ENCODE measurements at regions not wholly inside any gene's neighbourhood (a gene's known extent, or its start where the extent isn't known, plus 50 kb on each side); places are given as distances from the start of the nearest gene placed in this dataset.
"Not testable (repeated sequence)": the region's sequence is repeated elsewhere in the genome, so short reads cannot be mapped to it uniquely, and the experiment has no call there.

DNA sequence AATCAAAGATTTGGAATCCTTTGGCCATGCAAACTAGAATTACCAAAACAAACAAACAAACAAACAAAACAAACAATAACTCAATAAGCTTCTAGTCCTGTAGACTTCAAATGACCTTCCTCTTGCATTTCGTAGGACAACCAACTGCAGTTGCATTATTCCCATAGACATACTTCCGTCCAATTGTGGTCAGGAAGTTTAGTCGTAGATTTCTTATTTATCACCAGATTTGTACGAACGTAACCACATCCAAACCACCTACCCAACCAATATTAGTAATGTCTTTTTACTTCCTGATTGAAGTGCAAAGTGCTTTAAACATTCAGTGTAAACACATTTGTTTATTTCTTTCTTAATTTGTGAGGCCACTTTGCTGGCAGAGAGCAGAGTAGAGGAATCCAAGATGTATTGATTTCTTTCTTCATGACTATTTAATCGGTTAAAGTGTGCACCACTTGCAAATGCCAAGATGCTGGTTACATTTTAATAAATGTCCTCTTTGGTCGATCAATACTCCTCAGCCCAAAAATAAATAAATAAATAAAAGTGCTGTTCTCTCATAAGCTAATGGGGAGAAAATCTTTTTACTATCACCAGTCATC, 1745.6 kb upstream of the CELF4 start:
- no peaks in the 10 kb centered on the region for H3F3A ChIP-seq (ENCODE audit: low read length, unreplicated experiment)
- no peaks in the 10 kb centered on the region for H3K27me3 ChIP-seq (ENCODE audit: low read length)
- no peak overlapping the region for H3K9ac ChIP-seq (ENCODE audit: low read length)
- H2AFZ ChIP-seq (ENCODE audit: low read length): no peak overlapping the region
- no peaks in the 10 kb centered on the region for H3K9me3 ChIP-seq (ENCODE audit: low read length)
- H3K79me2 ChIP-seq (ENCODE audit: low read length): no peaks in the 10 kb centered on the region
- no peaks in the 10 kb centered on the region for H3K36me3 ChIP-seq (ENCODE audit: low read depth, low read length)
- DNase-seq: no peak
- H3K9me2 ChIP-seq (replicated peaks; ENCODE audit: low read length): no peaks in the 10 kb centered on the region
- no peak for ATAC-seq
- TF ChIP-seq, protein P1, sequence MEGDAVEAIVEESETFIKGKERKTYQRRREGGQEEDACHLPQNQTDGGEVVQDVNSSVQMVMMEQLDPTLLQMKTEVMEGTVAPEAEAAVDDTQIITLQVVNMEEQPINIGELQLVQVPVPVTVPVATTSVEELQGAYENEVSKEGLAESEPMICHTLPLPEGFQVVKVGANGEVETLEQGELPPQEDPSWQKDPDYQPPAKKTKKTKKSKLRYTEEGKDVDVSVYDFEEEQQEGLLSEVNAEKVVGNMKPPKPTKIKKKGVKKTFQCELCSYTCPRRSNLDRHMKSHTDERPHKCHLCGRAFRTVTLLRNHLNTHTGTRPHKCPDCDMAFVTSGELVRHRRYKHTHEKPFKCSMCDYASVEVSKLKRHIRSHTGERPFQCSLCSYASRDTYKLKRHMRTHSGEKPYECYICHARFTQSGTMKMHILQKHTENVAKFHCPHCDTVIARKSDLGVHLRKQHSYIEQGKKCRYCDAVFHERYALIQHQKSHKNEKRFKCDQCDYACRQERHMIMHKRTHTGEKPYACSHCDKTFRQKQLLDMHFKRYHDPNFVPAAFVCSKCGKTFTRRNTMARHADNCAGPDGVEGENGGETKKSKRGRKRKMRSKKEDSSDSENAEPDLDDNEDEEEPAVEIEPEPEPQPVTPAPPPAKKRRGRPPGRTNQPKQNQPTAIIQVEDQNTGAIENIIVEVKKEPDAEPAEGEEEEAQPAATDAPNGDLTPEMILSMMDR (conservative IDR thresholded peaks at IDR 0.05; ENCODE audit: low read depth, low read length): no peak
- TF ChIP-seq EZH2phosphoT487 (IDR thresholded peaks at IDR 0.05; ENCODE audit: borderline replicate concordance, low read length) (no peak), EZH2 (IDR thresholded peaks at IDR 0.05; ENCODE audit: low read length, unreplicated experiment) (no peak)
- intact Hi-C loops (cut with micrococcal nuclease): no loop called here
- H4K20me1 ChIP-seq (ENCODE audit: low read length): no peaks in the 10 kb centered on the region
- no peak overlapping the region for H3K27ac ChIP-seq (ENCODE audit: low read length)
- H3K4me3 ChIP-seq (ENCODE audit: low read length): no peak overlapping the region
- ChIA-PET POLR2A (ENCODE audit: unreplicated experiment) (no interaction called here), CTCF (no interaction called here)
- no peaks in the 10 kb centered on the region for H3K4me1 ChIP-seq (ENCODE audit: insufficient read depth, low read length)
- BruUV-seq (replicated peaks): no TSS peak
- no peak overlapping the region for H3K4me2 ChIP-seq (ENCODE audit: low read length)

DNA sequence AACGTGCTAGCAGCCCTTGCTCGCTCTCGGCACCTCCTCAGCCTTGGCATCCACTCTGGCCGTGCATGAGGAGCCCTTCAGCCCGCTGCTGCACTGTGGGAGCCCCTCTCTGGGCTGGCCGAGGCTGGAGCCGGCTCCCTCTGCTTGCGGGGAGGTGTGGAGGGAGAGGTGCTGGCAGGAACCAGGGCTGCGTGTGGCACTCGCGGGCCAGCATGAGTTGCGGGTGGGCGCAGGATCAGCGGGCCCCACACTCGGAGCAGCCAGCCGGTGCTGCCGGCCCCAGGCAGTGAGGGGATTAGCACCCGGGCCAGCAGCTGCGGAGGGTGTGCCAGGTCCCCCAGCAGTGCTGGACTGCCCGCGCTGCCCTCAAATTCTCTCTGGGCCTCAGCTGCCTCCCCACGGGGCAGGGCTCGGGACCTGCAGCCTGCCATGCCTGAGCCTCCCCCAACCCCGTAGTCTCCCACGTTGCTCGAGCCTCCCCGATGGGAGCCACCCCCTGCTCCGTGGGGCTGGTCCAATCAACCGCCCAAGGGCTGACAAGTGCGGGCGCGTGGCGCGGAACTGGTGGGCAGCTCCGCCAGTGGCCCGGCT, 1743.4 kb upstream of the CELF4 start:
- intact Hi-C loops (cut with micrococcal nuclease): not testable (repeated sequence)

DNA sequence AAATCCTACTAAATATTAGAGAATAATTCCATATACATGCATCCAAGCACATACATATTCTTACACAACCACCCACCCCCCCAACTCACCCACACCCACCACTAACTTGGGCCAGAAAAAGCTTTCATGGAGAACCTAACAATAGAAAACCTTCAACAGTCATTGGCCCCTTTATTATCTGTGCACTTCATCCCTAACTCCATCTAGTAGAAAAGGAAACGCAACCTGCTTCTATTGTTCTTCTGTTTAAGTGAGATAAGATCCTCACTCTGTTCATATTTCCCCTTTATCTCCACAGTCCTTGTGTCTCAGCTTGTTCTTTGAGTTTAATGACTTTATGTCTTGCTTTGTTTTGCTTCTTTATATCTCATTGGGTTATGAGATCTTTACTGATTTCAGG, 1740.2 kb upstream of the CELF4 start:
- intact Hi-C loops (cut with micrococcal nuclease): no loop called here
- Histone ChIP-seq H2AFZ (ENCODE audit: low read length) (no peak overlapping the region), H3K36me3 (ENCODE audit: low read depth, low read length) (no peaks in the 10 kb centered on the region), H3K4me3 (ENCODE audit: low read length) (no peak overlapping the region), H3K27me3 (ENCODE audit: low read length) (no peaks in the 10 kb centered on the region), H3K9me2 (replicated peaks; ENCODE audit: low read length) (no peaks in the 10 kb centered on the region), H3F3A (ENCODE audit: low read length, unreplicated experiment) (no peaks in the 10 kb centered on the region), H3K9me3 (ENCODE audit: low read length) (no peaks in the 10 kb centered on the region), H3K9ac (ENCODE audit: low read length) (no peak overlapping the region), H3K27ac (ENCODE audit: low read length) (no peak overlapping the region), H3K79me2 (ENCODE audit: low read length) (no peaks in the 10 kb centered on the region), H4K20me1 (ENCODE audit: low read length) (no peaks in the 10 kb centered on the region), H3K4me1 (ENCODE audit: insufficient read depth, low read length) (no peaks in the 10 kb centered on the region), H3K4me2 (ENCODE audit: low read length) (no peak overlapping the region)
- BruUV-seq (replicated peaks): no TSS peak
- POLR2A ChIA-PET (ENCODE audit: unreplicated experiment): no interaction called here
- CTCF ChIA-PET: no interaction called here
- TF ChIP-seq, protein P1 (conservative IDR thresholded peaks at IDR 0.05; ENCODE audit: low read depth, low read length): no peak
- no peak for TF ChIP-seq EZH2 (IDR thresholded peaks at IDR 0.05; ENCODE audit: low read length, unreplicated experiment)
- TF ChIP-seq EZH2phosphoT487 (IDR thresholded peaks at IDR 0.05; ENCODE audit: borderline replicate concordance, low read length): no peak
- ATAC-seq (no peak), DNase-seq (no peak)

More for the DNA sequence above, 1743.4 kb upstream of the CELF4 start:
- ATAC-seq; H3K79me2 ChIP-seq (ENCODE audit: low read length); CTCF ChIA-PET; H3K27ac ChIP-seq (ENCODE audit: low read length); H3K4me3 ChIP-seq (ENCODE audit: low read length); H3K9me3 ChIP-seq (ENCODE audit: low read length); BruUV-seq (replicated peaks); H3K4me2 ChIP-seq (ENCODE audit: low read length); H3K4me1 ChIP-seq (ENCODE audit: insufficient read depth, low read length); H4K20me1 ChIP-seq (ENCODE audit: low read length); H3K36me3 ChIP-seq (ENCODE audit: low read depth, low read length); H3K9ac ChIP-seq (ENCODE audit: low read length); H3F3A ChIP-seq (ENCODE audit: low read length, unreplicated experiment); H3K27me3 ChIP-seq (ENCODE audit: low read length); H2AFZ ChIP-seq (ENCODE audit: low read length); POLR2A ChIA-PET (ENCODE audit: unreplicated experiment); DNase-seq; H3K9me2 ChIP-seq (replicated peaks; ENCODE audit: low read length): not testable (repeated sequence)
